ENCODE measurements at regions not wholly inside any gene's neighbourhood (a gene's known extent, or its start where the extent isn't known, plus 50 kb on each side); places are given as distances from the start of the nearest gene placed in this dataset.

DNA sequence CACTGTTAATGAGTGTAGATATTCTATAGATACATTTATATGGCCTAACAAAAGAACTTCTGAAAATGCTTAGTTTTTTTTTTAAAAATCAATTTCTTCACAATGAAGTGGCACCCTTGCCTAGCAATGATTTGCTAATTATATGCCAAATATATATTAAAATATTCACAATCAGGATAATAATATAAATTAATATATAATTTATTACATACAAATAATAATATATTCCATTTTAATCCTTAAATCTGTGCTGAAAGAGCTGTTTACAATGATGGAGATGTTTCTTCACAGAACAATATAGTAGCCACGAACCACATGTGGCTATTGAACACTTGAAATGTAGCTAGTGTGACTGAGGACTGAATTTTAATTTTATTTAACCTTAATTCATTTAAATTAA is 648.4 kb upstream of the GBE1 start:
- TF ChIP-seq, protein P1, sequence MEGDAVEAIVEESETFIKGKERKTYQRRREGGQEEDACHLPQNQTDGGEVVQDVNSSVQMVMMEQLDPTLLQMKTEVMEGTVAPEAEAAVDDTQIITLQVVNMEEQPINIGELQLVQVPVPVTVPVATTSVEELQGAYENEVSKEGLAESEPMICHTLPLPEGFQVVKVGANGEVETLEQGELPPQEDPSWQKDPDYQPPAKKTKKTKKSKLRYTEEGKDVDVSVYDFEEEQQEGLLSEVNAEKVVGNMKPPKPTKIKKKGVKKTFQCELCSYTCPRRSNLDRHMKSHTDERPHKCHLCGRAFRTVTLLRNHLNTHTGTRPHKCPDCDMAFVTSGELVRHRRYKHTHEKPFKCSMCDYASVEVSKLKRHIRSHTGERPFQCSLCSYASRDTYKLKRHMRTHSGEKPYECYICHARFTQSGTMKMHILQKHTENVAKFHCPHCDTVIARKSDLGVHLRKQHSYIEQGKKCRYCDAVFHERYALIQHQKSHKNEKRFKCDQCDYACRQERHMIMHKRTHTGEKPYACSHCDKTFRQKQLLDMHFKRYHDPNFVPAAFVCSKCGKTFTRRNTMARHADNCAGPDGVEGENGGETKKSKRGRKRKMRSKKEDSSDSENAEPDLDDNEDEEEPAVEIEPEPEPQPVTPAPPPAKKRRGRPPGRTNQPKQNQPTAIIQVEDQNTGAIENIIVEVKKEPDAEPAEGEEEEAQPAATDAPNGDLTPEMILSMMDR (IDR thresholded peaks at IDR 0.05; ENCODE audit: poor library complexity, severe bottlenecking): no peak
- Histone ChIP-seq H3K4me1 (ENCODE audit: insufficient read depth, poor library complexity, severe bottlenecking) (no peaks in the 10 kb centered on the region), H3K36me3 (ENCODE audit: low read depth) (no peaks in the 10 kb centered on the region), H3K4me3 (ENCODE audit: severe bottlenecking) (no peak overlapping the region), H3K27me3 (ENCODE audit: insufficient read depth, poor library complexity, severe bottlenecking) (no peaks in the 10 kb centered on the region), H3K9me3 (ENCODE audit: severe bottlenecking) (no peaks in the 10 kb centered on the region), H3K27ac (ENCODE audit: poor library complexity, severe bottlenecking) (no peak overlapping the region)
- DNase-seq (ENCODE audit: low spot score): no peak
- ATAC-seq (ENCODE audit: low read depth): no peak

DNA sequence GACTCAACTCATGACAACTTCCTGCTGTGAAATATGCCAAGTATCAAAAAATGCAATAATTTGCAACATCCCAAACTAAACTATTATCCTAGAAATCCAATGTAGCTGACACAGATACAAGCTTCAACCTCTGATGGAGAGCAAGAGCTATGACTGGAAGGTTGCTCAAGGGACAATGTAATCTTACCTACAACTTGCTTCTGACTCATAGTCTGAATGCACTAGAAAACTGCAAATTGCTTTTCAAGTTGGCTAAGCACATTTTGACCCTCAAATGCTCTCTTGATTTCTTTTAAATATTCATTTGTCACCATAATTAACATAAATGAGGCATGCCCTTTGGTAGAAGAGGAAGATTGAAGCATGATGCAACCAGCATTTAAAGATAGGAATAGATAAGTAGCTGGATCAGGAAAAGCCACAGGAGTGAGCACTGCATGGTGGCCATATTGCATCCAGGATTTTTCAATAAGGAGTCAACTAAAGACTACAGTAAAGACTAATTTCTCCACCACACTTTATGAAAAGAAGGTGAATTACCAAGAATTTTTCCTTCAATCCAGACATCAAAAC is 630.8 kb upstream of the GBE1 start:
- ATAC-seq (ENCODE audit: low read depth) (no peak), DNase-seq (ENCODE audit: low spot score) (no peak)
- no peaks in the 10 kb centered on the region for H3K36me3 ChIP-seq (ENCODE audit: low read depth)
- H3K27me3 ChIP-seq (ENCODE audit: insufficient read depth, poor library complexity, severe bottlenecking): no peaks in the 10 kb centered on the region
- TF ChIP-seq, protein P1 (IDR thresholded peaks at IDR 0.05; ENCODE audit: poor library complexity, severe bottlenecking): no peak
- H3K9me3 ChIP-seq (ENCODE audit: severe bottlenecking): no peaks in the 10 kb centered on the region
- no peak overlapping the region for H3K27ac ChIP-seq (ENCODE audit: poor library complexity, severe bottlenecking)
- H3K4me3 ChIP-seq (ENCODE audit: severe bottlenecking): no peak overlapping the region
- no peaks in the 10 kb centered on the region for H3K4me1 ChIP-seq (ENCODE audit: insufficient read depth, poor library complexity, severe bottlenecking)

DNA sequence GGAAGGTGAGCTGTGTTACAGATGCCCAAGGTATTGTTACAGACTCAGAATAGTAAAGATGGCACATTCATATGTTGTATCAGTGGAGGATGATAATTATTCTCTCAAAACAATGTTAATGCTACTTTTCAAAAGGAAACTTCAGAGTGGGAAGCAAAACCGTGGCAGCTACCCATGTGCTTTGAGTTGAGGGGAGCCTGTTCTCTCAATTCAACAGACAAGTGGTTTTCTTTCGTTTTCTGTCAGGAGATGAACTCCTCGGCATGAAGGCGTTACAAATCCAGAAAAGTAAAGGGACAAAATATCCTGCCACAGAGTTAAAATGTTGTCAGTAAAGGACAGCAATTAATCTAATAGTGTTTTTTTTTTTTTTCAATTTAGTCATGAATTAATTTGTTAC is 629.4 kb upstream of the GBE1 start:
- H3K27me3 ChIP-seq (ENCODE audit: insufficient read depth, poor library complexity, severe bottlenecking): no peaks in the 10 kb centered on the region
- DNase-seq (ENCODE audit: low spot score) (no peak), ATAC-seq (ENCODE audit: low read depth) (no peak)
- TF ChIP-seq, protein P1 (IDR thresholded peaks at IDR 0.05; ENCODE audit: poor library complexity, severe bottlenecking): no peak
- no peaks in the 10 kb centered on the region for H3K36me3 ChIP-seq (ENCODE audit: low read depth)
- H3K27ac ChIP-seq (ENCODE audit: poor library complexity, severe bottlenecking): no peak overlapping the region
- H3K9me3 ChIP-seq (ENCODE audit: severe bottlenecking): no peaks in the 10 kb centered on the region
- H3K4me3 ChIP-seq (ENCODE audit: severe bottlenecking): no peak overlapping the region
- no peaks in the 10 kb centered on the region for H3K4me1 ChIP-seq (ENCODE audit: insufficient read depth, poor library complexity, severe bottlenecking)

DNA sequence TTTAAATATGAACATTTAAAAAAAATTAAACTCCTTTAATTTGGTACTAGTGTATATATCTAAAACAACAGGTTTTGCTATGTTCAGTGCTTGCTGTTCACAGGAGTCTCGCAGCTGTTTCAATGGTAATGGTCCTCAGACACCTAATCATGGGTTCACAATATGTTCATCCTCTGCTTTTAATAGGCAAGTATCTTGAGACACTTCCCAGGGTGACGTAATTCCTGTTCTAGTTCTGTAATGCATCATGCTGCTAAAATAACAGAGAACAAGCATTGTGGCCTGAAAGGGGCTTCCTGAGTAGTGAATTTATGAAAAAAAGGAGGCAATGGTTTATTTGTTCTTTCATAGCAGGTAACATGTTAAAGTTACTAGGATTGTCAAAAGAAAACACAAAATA is 625.2 kb upstream of the GBE1 start:
- TF ChIP-seq, protein P1 (IDR thresholded peaks at IDR 0.05; ENCODE audit: poor library complexity, severe bottlenecking): no peak
- Histone ChIP-seq H3K4me3 (ENCODE audit: severe bottlenecking) (no peak overlapping the region), H3K27ac (ENCODE audit: poor library complexity, severe bottlenecking) (no peak overlapping the region), H3K36me3 (ENCODE audit: low read depth) (no peaks in the 10 kb centered on the region), H3K4me1 (ENCODE audit: insufficient read depth, poor library complexity, severe bottlenecking) (no peaks in the 10 kb centered on the region), H3K27me3 (ENCODE audit: insufficient read depth, poor library complexity, severe bottlenecking) (no peaks in the 10 kb centered on the region), H3K9me3 (ENCODE audit: severe bottlenecking) (no peaks in the 10 kb centered on the region)
- no peak for DNase-seq (ENCODE audit: low spot score)
- ATAC-seq (ENCODE audit: low read depth): no peak

DNA sequence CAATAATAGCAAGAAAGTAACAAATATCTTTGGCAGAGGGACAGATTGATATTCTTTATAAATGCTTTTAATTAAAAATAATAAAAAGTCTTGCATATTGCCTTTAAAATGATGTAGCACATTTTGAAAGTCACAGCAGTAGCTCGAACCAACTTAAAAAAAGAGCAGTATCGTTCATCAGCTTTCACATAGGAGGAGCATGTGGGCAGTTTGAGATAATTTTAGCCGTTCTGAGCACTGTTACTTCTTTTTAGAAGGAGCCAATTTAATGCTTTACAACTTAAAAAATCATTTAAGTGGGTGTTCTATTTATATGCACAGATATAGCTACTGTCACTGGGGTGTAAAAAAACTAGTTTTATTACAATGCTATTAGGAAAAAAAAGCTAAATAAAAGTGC is 622.7 kb upstream of the GBE1 start:
- ATAC-seq (ENCODE audit: low read depth): no peak
- Histone ChIP-seq H3K27ac (ENCODE audit: poor library complexity, severe bottlenecking) (no peak overlapping the region), H3K4me1 (ENCODE audit: insufficient read depth, poor library complexity, severe bottlenecking) (no peaks in the 10 kb centered on the region), H3K9me3 (ENCODE audit: severe bottlenecking) (no peaks in the 10 kb centered on the region), H3K4me3 (ENCODE audit: severe bottlenecking) (no peak overlapping the region), H3K27me3 (ENCODE audit: insufficient read depth, poor library complexity, severe bottlenecking) (no peaks in the 10 kb centered on the region), H3K36me3 (ENCODE audit: low read depth) (no peaks in the 10 kb centered on the region)
- TF ChIP-seq, protein P1 (IDR thresholded peaks at IDR 0.05; ENCODE audit: poor library complexity, severe bottlenecking): no peak
- no peak for DNase-seq (ENCODE audit: low spot score)
